Posterior vena cava (tissue), 2 donors: ENCODE measurements at regions not wholly inside any gene's neighbourhood (a gene's known extent, or its start where the extent isn't known, plus 50 kb on each side); places are given as distances from the start of the nearest gene placed in this dataset.
"Not testable (repeated sequence)": the region's sequence is repeated elsewhere in the genome, so short reads cannot be mapped to it uniquely, and the experiment has no call there.

ENCODE experiments used
- DNase-seq: peaks from one replicate; pipeline ENCODE4 v3.0.0-alpha.2; 2020; ENCODE audit warnings: low spot score
- intact Hi-C, 2 donors: fragments of 100-400 bp; cut with DNase I; formaldehyde crosslinking; loops; one replicate each; pipeline versions ENCODE4 v1.14.1 to v1.14.2; 2022 to 2023
- donor health status: DM: yes; HTN: yes; CAD: no.
- donor health status: DM: yes; HTN: yes; CAD: no.

DNA sequence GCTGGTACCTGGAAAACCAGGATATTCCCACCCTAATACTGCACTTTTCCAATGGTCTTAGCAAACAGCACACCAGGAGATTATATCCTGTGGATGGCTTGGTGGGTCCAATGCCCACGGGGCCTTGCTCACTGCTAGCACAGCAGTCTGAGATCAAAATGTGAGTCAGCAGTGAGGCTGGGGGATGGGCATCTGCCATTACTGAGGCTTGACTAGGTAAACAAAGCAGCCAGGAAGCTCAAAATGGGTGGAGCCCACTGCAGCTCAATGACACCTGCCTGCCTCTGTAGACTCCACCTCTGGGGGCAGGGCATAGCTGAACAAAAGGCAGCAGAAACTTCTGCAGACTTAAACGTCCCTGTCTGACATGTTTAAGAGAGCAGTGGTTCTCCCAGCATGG lies 285.9 kb upstream of the TRPM3 start:
- intact Hi-C loops, DNase-seq: not testable (repeated sequence)

DNA sequence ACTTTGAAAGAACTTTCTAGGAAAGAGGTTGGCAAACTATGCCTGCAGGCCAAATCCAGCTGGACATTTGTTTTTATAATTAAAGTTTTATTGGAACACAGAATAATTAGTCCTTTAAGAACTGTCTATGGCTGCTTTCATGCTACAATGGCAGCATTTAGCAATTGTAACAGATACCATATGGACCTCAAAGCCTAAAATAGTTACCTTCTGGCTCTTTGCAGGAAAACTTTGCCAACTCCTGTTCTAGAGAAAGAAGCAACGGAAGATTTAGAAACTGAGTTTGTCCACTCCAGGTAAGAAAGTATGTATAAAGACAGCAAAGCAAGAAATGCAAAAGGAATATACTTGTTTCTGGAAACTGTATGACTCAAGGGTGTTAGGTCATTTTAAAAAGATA lies 281.7 kb upstream of the TRPM3 start:
- no peak for DNase-seq
- intact Hi-C loops = no loop called here

GRCh38 chr9:71393005-71393404 lies 271.6 kb upstream of the TRPM3 start:
- intact Hi-C loops = no loop called here
- no peak for DNase-seq

- intact Hi-C loops = no loop called here
- DNase-seq = no peak
Observed at GRCh38 chr9:71384343-71384742, 262.9 kb upstream of the TRPM3 start.

- intact Hi-C loops = loop anchor here in 1 of 2 donors (2.0 kb wide), 1 partner anchor 55 kb away; no protein-coding TSS in a partner anchor
- no peak for DNase-seq
Observed at GRCh38 chr9:71383308-71383940, 262.0 kb upstream of the TRPM3 start.

GRCh38 chr9:71368157-71368556 lies 246.7 kb upstream of the TRPM3 start:
- DNase-seq = no peak
- intact Hi-C loops = no loop called here

DNA sequence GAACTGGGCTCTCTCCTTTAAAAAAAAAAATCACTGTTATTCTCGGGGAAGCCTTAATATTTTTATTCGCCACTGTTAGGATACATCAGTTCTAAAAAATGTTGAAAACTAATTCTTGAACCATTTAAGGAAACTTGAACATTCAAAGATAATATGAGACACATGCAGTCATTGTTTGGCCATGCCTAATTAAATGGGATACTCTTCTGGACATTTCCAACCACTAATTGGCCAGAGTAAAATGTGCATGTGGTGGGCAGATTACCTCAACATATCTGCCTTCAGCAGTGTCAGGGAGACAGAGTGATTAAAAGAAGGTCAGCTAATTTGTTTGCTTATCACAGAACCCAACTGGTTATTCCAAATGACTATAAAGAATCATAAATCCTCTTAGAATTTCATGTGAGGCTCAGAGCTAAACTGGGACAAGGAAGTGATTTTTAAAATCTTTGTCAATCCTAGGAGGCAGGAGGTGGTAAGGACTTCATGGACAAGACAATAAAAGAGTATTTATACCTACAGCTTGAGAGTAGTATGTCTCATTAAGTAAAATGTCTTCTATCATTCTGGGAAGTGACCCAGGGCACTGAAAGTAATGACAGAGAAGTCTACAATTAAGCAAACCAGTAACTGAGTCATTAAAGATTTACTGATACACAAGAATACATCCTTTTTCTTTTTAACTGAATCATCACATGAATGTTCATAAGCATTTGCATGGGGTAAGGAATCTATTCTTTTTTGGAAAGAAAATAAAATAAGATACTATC lies 242.9 kb upstream of the TRPM3 start:
- intact Hi-C loops = no loop called here
- no peak for DNase-seq

GRCh38 chr9:71363286-71363961 lies 242.0 kb upstream of the TRPM3 start:
- DNase-seq = no peak
- intact Hi-C loops = no loop called here

DNA sequence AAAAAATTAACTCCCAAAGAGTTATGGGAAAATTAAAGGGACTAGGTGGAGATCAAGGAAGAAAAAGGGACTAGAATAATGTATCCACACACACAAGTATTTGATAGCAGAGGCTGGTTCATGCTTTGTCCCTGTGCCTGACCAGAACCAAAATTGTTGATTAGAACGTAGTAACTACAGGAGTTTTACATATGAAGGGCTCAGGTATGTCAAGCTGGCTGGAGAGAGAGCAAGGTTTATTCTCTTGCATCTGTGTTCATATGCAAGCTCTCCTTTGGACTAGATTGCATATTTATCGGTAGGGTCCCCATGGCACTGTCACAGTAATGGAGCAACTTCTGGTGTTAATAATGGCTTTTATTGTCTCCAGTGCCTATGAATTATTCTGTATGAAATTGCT lies 239.9 kb upstream of the TRPM3 start:
- DNase-seq = no peak
- intact Hi-C loops = no loop called here

DNA sequence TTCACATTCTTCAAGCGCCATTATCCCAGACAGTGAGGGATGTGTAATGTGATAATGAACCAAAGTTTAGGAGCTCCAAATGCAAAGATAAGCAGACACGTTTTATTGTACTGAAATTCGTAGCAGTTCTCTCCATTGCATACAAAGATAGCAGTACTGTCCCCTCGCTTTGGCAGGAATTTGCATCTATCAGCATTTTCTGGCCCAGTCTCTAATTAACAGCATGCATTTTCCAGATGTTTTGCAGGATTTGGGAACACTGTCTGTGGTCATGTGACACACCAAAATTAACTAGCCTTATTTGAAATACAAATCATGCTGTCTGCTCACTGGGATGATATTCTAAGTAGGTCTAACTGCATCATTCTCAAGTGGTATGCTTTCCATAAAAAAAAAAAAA lies 235.9 kb upstream of the TRPM3 start:
- DNase-seq = no peak
- intact Hi-C loops = no loop called here

- intact Hi-C loops = no loop called here
- DNase-seq = no peak
Observed at GRCh38 chr9:71355884-71356283, 234.5 kb upstream of the TRPM3 start.

DNA sequence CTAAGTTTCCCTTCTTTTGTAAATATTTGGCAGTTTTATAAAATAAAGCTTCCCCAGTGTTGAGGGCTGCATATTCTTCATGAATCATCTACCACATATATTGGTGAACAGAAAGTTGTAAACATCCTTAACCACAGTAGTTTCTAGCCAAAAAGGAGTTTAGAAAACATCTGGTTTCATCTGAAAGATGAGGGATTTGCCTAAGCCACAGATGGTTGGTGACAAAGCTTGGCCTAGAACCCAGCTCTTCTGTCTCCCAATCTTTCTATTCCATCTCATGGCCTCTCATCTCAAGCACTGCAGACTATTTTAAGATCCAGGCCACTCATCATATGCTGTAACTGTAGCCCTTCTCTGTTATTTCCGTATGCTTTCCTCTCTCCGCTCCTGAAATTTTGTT lies 232.3 kb upstream of the TRPM3 start:
- DNase-seq = no peak
- intact Hi-C loops = no loop called here

- intact Hi-C loops = no loop called here
- no peak for DNase-seq
Observed at GRCh38 chr9:71352837-71353236, 231.4 kb upstream of the TRPM3 start.

DNA sequence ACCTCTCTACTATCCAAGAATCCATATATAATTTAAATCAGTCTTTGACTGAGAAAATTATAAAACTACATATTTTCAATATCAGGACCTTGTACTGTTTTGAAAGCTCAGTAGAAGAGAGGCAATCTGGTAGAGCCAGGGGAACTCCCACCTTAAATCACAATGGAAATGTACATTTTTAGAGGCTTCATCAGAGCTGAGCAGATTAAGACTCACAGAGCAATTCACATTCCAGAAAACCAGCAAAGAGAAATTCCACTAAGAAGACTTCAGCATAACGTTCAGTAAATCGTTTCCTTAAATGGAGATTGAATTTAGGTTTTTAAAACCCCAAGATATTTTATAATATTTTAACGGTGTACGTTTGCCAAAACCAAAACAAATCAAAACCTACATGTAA lies 227.8 kb upstream of the TRPM3 start:
- intact Hi-C loops = no loop called here
- DNase-seq = no peak

DNA sequence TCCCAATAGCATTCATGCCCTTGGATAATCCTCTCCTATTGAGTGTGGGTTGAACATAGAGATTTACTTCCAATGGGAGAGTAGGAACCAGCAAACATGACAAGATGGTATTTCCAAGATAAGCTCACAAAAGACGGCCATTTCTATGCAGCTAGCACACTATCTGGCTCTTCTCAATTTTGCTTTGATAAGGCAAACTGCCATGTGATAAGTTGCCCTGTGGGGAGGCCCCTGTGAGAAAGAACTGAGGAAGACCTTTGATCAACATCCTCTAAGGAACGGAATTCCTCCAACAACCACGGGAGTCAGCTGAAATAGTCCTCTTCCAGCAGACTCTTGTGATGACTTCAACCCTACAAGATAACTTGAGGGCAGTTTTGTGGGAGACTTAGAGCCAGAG lies 211.9 kb upstream of the TRPM3 start:
- intact Hi-C loops = no loop called here
- no peak for DNase-seq

- intact Hi-C loops = no loop called here
- no peak for DNase-seq
Observed at GRCh38 chr9:71331603-71332002, 210.2 kb upstream of the TRPM3 start.

GRCh38 chr9:71329873-71330272 lies 208.5 kb upstream of the TRPM3 start:
- intact Hi-C loops = loop anchor here in 1 of 2 donors (2.0 kb wide), 1 partner anchor 53 kb away; no protein-coding TSS in a partner anchor
- DNase-seq = no peak

GRCh38 chr9:71326360-71326759 lies 204.9 kb upstream of the TRPM3 start:
- intact Hi-C loops = no loop called here
- no peak for DNase-seq

- intact Hi-C loops = no loop called here
- no peak for DNase-seq
Observed at GRCh38 chr9:71323357-71323756, 201.9 kb upstream of the TRPM3 start.

DNA sequence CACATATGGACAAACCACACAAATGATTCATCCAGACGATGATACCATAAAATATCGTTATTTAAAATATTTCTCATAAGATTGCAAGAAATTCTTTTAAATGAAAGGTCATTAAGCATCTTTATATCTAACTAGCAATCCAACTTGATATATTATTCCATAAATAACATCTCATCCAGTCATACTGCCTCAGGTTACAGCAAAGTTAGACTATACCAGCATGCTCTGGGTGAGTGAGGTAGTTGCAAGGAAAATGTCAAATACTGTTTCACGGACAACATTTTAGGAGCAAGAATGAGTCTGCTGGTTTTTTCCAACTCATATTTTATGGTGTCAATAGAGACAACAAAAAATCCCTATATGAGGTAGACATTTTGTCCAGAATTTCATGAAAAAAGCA lies 200.9 kb upstream of the TRPM3 start:
- intact Hi-C loops = no loop called here
- DNase-seq = no peak

DNA sequence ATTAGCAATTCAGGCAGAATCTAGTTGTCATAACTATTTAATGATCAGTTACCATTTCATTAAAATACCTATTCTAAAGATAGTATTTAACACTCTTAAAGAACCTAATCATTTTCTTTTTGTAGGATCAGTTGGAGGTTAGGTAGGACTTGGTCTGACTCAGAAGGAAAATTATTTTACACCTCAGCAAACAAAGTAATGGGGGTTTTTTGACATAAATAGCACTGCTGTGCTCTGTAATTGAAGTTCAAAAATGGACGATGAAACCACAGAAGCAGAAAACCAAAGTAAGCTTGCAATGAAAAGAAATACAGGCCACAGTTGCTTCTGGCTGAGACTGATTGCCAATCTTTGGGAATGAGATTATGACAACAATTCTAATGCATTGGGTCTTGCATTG lies 187.0 kb upstream of the TRPM3 start:
- intact Hi-C loops = no loop called here
- DNase-seq = no peak
